H9 (cell line): ENCODE measurements at regions not wholly inside any gene's neighbourhood (a gene's known extent, or its start where the extent isn't known, plus 50 kb on each side); places are given as distances from the start of the nearest gene placed in this dataset.

Source experiments
- DNase-seq: peaks from one replicate; pipeline ENCODE4 v3.0.0-alpha.2; 2017
- H2AFZ ChIP-seq: one replicate; pipeline ENCODE4 v1.6.1; 2013; ENCODE audit warnings: mild to moderate bottlenecking, low read length, control low read depth, moderate library complexity
- H2AK5ac ChIP-seq: 2 replicates; pipeline ENCODE4 v1.6.1; 2013; ENCODE audit warnings: low read length, control low read depth, mixed read lengths; ENCODE audit not compliant: insufficient read length
- H2BK120ac ChIP-seq: one replicate; pipeline ENCODE4 v1.6.1; 2013; ENCODE audit warnings: low read depth, mild to moderate bottlenecking, low read length, control low read depth, inconsistent platforms; ENCODE audit not compliant: poor library complexity, severe bottlenecking
- H2BK12ac ChIP-seq: 2 replicates; pipeline ENCODE4 v1.6.1; 2013; ENCODE audit warnings: low read length, control low read depth, mixed read lengths, low read depth; ENCODE audit not compliant: insufficient read length
- H2BK15ac ChIP-seq: 2 replicates; pipeline ENCODE4 v1.6.1; 2013; ENCODE audit warnings: low read depth, low read length, control low read depth
- H2BK20ac ChIP-seq: one replicate; pipeline ENCODE4 v1.6.1; 2013; ENCODE audit warnings: low read depth, mild to moderate bottlenecking, low read length, control low read depth, inconsistent platforms; ENCODE audit not compliant: poor library complexity, severe bottlenecking
- H2BK5ac ChIP-seq: 2 replicates; pipeline ENCODE4 v1.6.1; 2013; ENCODE audit warnings: low read length, control low read depth, mixed read lengths; ENCODE audit not compliant: insufficient read length
- H3K14ac ChIP-seq: 2 replicates; pipeline ENCODE4 v1.6.1; 2013; ENCODE audit warnings: low read length, control low read depth; ENCODE audit not compliant: insufficient read depth
- H3K18ac ChIP-seq: 2 replicates; pipeline ENCODE4 v1.6.1; 2013; ENCODE audit warnings: low read depth, mild to moderate bottlenecking, mixed read lengths, low read length, control low read depth; ENCODE audit not compliant: insufficient read length
- H3K23ac ChIP-seq: 2 replicates; pipeline ENCODE4 v1.6.1; 2013; ENCODE audit warnings: low read length, control low read depth, mixed read lengths, low read depth; ENCODE audit not compliant: insufficient read length
- H3K23me2 ChIP-seq: 2 replicates; pipeline ENCODE4 v1.6.1; 2013; ENCODE audit warnings: low read depth, mild to moderate bottlenecking, mixed read lengths, low read length, control low read depth; ENCODE audit not compliant: insufficient read length, poor library complexity, severe bottlenecking
- H3K27ac ChIP-seq: 2 replicates; pipeline ENCODE4 v1.5.1; 2013; ENCODE audit warnings: low read length, control low read depth, mixed read lengths, low read depth; ENCODE audit not compliant: insufficient read length
- H3K27me3 ChIP-seq: 2 replicates; pipeline ENCODE4 v1.6.1; 2013; ENCODE audit warnings: low read length, control low read depth, inconsistent platforms; ENCODE audit not compliant: insufficient read depth
- H3K4ac ChIP-seq: 2 replicates; pipeline ENCODE4 v1.6.1; 2013; ENCODE audit warnings: low read depth, mild to moderate bottlenecking, control low read depth, inconsistent platforms, low read length, moderate library complexity
- H3K4me1 ChIP-seq: 2 replicates; pipeline ENCODE4 v1.6.1; 2013; ENCODE audit warnings: low read length, control low read depth, inconsistent platforms; ENCODE audit not compliant: insufficient read depth
- H3K4me2 ChIP-seq: 2 replicates; pipeline ENCODE4 v1.6.1; 2013; ENCODE audit warnings: low read length, control low read depth, mixed read lengths; ENCODE audit not compliant: insufficient read length, insufficient read depth
- H3K56ac ChIP-seq: 2 replicates; pipeline ENCODE4 v1.6.1; 2013; ENCODE audit warnings: low read depth, mild to moderate bottlenecking, mixed read lengths, low read length, control low read depth; ENCODE audit not compliant: insufficient read length
- H3K79me1 ChIP-seq: 2 replicates; pipeline ENCODE4 v1.6.1; 2013; ENCODE audit warnings: low read depth, mild to moderate bottlenecking, moderate library complexity, low read length, control low read depth, inconsistent platforms; ENCODE audit not compliant: insufficient read depth, poor library complexity, severe bottlenecking
- H3K79me2 ChIP-seq: 2 replicates; pipeline ENCODE4 v1.6.1; 2013; ENCODE audit warnings: low read length, control low read depth, inconsistent platforms; ENCODE audit not compliant: insufficient read depth
- H3K9ac ChIP-seq: 2 replicates; pipeline ENCODE4 v1.6.1; 2013; ENCODE audit warnings: low read length, control low read depth, mixed read lengths; ENCODE audit not compliant: insufficient read length; ENCODE audit errors: extremely low read depth
- H3K9me3 ChIP-seq: one replicate; pipeline ENCODE4 v1.6.1; 2013; ENCODE audit warnings: low read depth, low read length, inconsistent platforms; ENCODE audit not compliant: control insufficient read depth
- H3T11ph ChIP-seq: one replicate; pipeline ENCODE4 v1.6.1; 2013; ENCODE audit warnings: mild to moderate bottlenecking, low read length, control low read depth, inconsistent platforms
- H4K20me1 ChIP-seq: one replicate; pipeline ENCODE4 v1.6.1; 2013; ENCODE audit not compliant: control insufficient read depth, insufficient read length, insufficient read depth
- H4K5ac ChIP-seq: 2 replicates; pipeline ENCODE4 v1.6.1; 2013; ENCODE audit warnings: low read depth, mild to moderate bottlenecking, mixed read lengths, low read length, control low read depth; ENCODE audit not compliant: insufficient read length
- H4K8ac ChIP-seq: replicated peaks from 2 replicates; pipeline ENCODE4 v1.6.1; 2013; ENCODE audit warnings: low read length, control low read depth, mixed read lengths, low read depth; ENCODE audit not compliant: insufficient read length
- H4K91ac ChIP-seq: 2 replicates; pipeline ENCODE4 v1.6.1; 2013; ENCODE audit warnings: low read depth, mild to moderate bottlenecking, moderate library complexity, mixed read lengths, low read length, control low read depth; ENCODE audit not compliant: insufficient read length
- H3K27ac Mint-ChIP-seq, 3 experiments: 2 replicates in 2 of 3; 3 replicates in 1 of 3; pipeline ENCODE4 v1.8.0; 2020 to 2021; ENCODE audit warnings: mixed read lengths in 3 of 3, mild to moderate bottlenecking in 1 of 3, moderate library complexity in 1 of 3
- H3K27me3 Mint-ChIP-seq: 2 replicates; pipeline ENCODE4 v1.8.0; 2021; ENCODE audit warnings: low read depth, mild to moderate bottlenecking, moderate library complexity, mixed read lengths
- H3K36me3 Mint-ChIP-seq, 3 experiments: 2 replicates in 2 of 3; 3 replicates in 1 of 3; pipeline ENCODE4 v1.8.0; 2020 to 2021; ENCODE audit warnings: low read depth in 3 of 3, mixed read lengths in 3 of 3; ENCODE audit not compliant: insufficient read depth in 1 of 3
- H3K4me1 Mint-ChIP-seq, 2 experiments: 2 replicates each; pipeline ENCODE4 v1.8.0; 2020; ENCODE audit warnings: mixed read lengths in 2 of 2
- H3K4me3 Mint-ChIP-seq, 2 experiments: 2 replicates in 1 of 2; 3 replicates in 1 of 2; pipeline ENCODE4 v1.8.0; 2020 to 2021; ENCODE audit warnings: mild to moderate bottlenecking in 2 of 2, mixed read lengths in 2 of 2, moderate library complexity in 1 of 2
- H3K9me3 Mint-ChIP-seq, 2 experiments: 2 replicates in 1 of 2; 3 replicates in 1 of 2; pipeline ENCODE4 v1.8.0; 2020; ENCODE audit warnings: mild to moderate bottlenecking in 2 of 2, mixed read lengths in 2 of 2, moderate library complexity in 1 of 2
- TF ChIP-seq, protein P1 (sequence below): fragments of 200-600 bp; sonication (generic); conservative IDR thresholded peaks from 3 replicates; pipeline ENCODE4 v1.8.0; 2021; ENCODE audit warnings: antibody characterized with exemption, mild to moderate bottlenecking

DNA sequence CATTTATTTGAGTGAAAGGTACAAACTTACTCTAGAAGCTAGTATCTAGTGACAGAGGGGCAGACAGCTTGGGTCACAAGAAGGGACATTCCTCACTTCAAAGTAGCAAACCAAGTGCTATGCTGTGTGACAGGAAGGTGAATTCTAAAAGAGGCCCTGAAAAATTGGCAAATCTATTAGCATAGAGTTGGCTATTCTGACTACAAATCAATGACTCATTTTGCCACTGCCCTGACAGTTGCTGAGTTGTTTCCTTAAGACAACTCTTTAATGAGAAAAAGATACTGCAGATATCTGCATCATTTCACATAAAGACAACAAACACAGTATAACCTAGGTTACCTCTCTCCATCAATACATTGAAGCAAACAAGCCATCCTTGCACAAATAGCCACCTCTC, 524.0 kb upstream of the LRRC4C start:
- Mint-ChIP-seq H3K27ac (no peak overlapping the region), H3K4me3 (no peak overlapping the region), H3K4me1 (peaks cover 0 to 2% of the 10 kb centered on the region in 2 experiments; a peak in 1 of 4 replicates), H3K9me3 (no peaks in the 10 kb centered on the region), H3K36me3 (no peaks in the 10 kb centered on the region), H3K27me3 (no peaks in the 10 kb centered on the region)
- Histone ChIP-seq H3K18ac (no peak overlapping the region), H4K5ac (no peak overlapping the region), H2BK20ac (no peak overlapping the region), H4K8ac (no peak overlapping the region), H3K14ac (no peak overlapping the region), H3K56ac (no peak overlapping the region), H3K27me3 (no peaks in the 10 kb centered on the region), H3K23me2 (no peaks in the 10 kb centered on the region), H3K4me2 (no peak overlapping the region), H2AK5ac (no peak overlapping the region), H3K4ac (no peak overlapping the region), H2AFZ (no peak overlapping the region), H3K79me1 (no peaks in the 10 kb centered on the region), H3K27ac (no peak overlapping the region), H3K4me1 (peaks cover 3% of the 10 kb centered on the region; the same call in 1 of the 2 replicates), H3T11ph (no peak overlapping the region), H2BK120ac (no peak overlapping the region), H3K9ac (no peak overlapping the region), H3K23ac (no peak overlapping the region), H3K9me3 (no peaks in the 10 kb centered on the region), H4K20me1 (no peaks in the 10 kb centered on the region), H2BK5ac (no peak overlapping the region), H3K79me2 (no peaks in the 10 kb centered on the region), H2BK15ac (no peak overlapping the region), H4K91ac (no peak overlapping the region), H2BK12ac (no peak overlapping the region)
- TF ChIP-seq, protein P1, sequence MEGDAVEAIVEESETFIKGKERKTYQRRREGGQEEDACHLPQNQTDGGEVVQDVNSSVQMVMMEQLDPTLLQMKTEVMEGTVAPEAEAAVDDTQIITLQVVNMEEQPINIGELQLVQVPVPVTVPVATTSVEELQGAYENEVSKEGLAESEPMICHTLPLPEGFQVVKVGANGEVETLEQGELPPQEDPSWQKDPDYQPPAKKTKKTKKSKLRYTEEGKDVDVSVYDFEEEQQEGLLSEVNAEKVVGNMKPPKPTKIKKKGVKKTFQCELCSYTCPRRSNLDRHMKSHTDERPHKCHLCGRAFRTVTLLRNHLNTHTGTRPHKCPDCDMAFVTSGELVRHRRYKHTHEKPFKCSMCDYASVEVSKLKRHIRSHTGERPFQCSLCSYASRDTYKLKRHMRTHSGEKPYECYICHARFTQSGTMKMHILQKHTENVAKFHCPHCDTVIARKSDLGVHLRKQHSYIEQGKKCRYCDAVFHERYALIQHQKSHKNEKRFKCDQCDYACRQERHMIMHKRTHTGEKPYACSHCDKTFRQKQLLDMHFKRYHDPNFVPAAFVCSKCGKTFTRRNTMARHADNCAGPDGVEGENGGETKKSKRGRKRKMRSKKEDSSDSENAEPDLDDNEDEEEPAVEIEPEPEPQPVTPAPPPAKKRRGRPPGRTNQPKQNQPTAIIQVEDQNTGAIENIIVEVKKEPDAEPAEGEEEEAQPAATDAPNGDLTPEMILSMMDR: no peak
- no peak for DNase-seq
